Motor neuron (in vitro differentiated cells): ENCODE measurements at regions not wholly inside any gene's neighbourhood (a gene's known extent, or its start where the extent isn't known, plus 50 kb on each side); places are given as distances from the start of the nearest gene placed in this dataset.
A peak's percentile ranks its signal among the peaks of the same experiment; 100 is the strongest.
"Not testable (repeated sequence)": the region's sequence is repeated elsewhere in the genome, so short reads cannot be mapped to it uniquely, and the experiment has no call there.

Source experiments
- ATAC-seq, 8 experiments: fragments of 200-7000 bp; cut with Tn5 transposase; replicated peaks in 6 of 8; 2 replicates each; pipeline ENCODE4 v1.8.0; 2021; ENCODE audit warnings: mild to moderate bottlenecking in 8 of 8, moderate library complexity in 8 of 8
- H3K27ac ChIP-seq, 2 donors: fragments of 250-450 bp; sonication (Bioruptor Pico); 2 replicates each; pipeline ENCODE4 v1.9.0; 2021; ENCODE audit warnings: antibody characterized with exemption in 2 of 2, mild to moderate bottlenecking in 2 of 2, moderate library complexity in 1 of 2
- H3K4me1 ChIP-seq, 2 donors: fragments of 250-450 bp; sonication (Bioruptor Pico); replicated peaks in 1 of 2; 2 replicates each; pipeline ENCODE4 v1.6.1; 2021; ENCODE audit warnings: antibody characterized with exemption in 2 of 2, mild to moderate bottlenecking in 2 of 2, moderate library complexity in 1 of 2
- H3K4me3 ChIP-seq, 5 donors: fragments of 250-450 bp; sonication (Bioruptor Pico); 2 replicates each; pipeline ENCODE4 v1.9.0; 2021; ENCODE audit warnings: antibody characterized with exemption in 5 of 5, mild to moderate bottlenecking in 5 of 5, moderate library complexity in 4 of 5
- WGBS, 10 experiments: fragments of 450-650 bp; shearing (Covaris generic); methylation state at CpG; one replicate each; pipeline ENCODE4 v1.0.0; 2022; 5-methylcytosine and 5-hydroxymethylcytosine counted together
- in situ Hi-C, 9 experiments: fragments of 400-800 bp; cut with MboI; loops; one replicate each; pipeline ENCODE4 v1.15.0; 2021; ENCODE audit warnings: low sequenced_read_pairs in 9 of 9, low pct_unique_long_range_greater_than_20kb in 2 of 9; ENCODE audit not compliant: unreplicated experiment in 9 of 9

DNA sequence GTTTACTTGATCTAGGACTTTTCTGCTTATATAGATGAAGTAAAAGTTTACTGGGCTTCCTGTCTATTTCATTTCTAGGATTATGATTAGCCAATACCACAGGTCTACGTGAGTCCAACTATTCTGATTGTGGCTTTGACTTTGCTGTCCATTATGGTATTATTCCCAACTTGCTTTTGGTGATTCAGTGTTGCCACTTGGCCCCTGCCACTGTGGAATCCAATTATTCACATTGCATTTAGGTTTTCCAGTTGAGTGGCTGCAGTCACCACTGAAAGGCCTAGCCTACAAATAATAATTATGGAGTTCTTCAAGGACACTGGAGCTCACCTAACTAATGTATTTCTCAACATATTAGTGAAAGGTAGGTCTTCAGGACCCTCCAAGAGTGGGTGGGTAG lies 574.3 kb upstream of the USP24 start:
- Histone ChIP-seq H3K4me1 (peaks cover 0 to 2% of the 10 kb centered on the region in 2 donors), H3K27ac (no peak overlapping the region), H3K4me3 (no peak overlapping the region)
- in situ Hi-C loops = no loop called here
- no peak for ATAC-seq
- WGBS, 10 experiments = 60 to 100% (median 86%) methylated on average over 1 of the region's 1 CpG; no CpG with 5 or more reads in 3 of the 10 experiments

DNA sequence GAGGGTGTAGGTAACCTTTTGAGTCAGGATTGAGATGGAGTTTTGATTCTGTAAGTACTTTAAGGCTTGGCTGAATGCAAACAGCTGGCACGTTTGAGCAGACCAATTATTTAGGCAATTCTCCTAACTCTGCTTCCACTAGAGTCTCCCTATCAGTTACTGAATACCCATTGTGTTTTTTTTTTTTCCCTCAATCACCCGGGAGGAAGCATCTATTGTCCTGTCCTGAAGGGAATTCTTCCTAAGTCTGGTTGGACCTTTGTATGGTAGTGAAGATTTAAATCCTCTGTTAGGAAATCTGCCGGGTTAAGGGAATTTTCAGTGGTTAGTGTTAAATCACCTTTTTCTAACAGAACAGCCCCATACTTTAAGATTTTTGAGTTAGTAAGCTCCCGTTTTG lies 571.2 kb upstream of the USP24 start:
- WGBS, 10 experiments = 8 to 73% (median 19%) methylated on average over 1 to 4 of the region's 4 CpGs; no CpG with 5 or more reads in 1 of the 10 experiments
- Histone ChIP-seq H3K27ac (no peak overlapping the region), H3K4me1 (peaks cover 0 to 2% of the 10 kb centered on the region in 2 donors), H3K4me3 (no peak overlapping the region)
- in situ Hi-C loops = no loop called here
- no peak for ATAC-seq

DNA sequence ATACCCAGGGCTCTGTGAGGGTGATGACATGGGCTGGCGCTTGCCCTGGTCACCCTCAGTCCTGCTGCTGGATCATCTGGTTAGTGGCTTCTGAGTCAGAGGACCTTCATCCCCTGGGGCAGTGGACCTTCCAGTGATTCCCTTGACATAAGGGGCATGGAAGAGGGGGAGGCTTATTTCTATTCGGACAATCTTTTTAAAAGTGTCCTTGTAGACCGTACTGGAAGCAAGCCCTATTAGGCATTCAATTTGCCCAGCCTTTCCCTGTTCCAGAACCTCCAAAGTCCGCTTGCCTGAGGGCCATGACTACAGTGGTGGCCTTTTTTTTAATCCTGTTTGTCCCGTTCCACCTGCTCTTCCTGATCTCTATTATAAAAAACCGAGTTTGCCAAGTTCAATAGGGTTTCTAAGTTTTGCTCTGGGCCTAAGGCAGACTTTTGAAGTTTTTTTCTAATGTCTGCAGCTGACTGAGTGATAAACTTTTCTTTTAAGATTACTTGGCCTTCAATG lies 569.8 kb upstream of the USP24 start:
- H3K4me1 ChIP-seq, H3K27ac ChIP-seq, H3K4me3 ChIP-seq, in situ Hi-C loops, ATAC-seq: not testable (repeated sequence)
- 60 to 100% (median 93%) methylated on average over 1 to 6 of the region's 6 CpGs; no CpG with 5 or more reads in 1 of the 10 experiments for WGBS, 10 experiments

DNA sequence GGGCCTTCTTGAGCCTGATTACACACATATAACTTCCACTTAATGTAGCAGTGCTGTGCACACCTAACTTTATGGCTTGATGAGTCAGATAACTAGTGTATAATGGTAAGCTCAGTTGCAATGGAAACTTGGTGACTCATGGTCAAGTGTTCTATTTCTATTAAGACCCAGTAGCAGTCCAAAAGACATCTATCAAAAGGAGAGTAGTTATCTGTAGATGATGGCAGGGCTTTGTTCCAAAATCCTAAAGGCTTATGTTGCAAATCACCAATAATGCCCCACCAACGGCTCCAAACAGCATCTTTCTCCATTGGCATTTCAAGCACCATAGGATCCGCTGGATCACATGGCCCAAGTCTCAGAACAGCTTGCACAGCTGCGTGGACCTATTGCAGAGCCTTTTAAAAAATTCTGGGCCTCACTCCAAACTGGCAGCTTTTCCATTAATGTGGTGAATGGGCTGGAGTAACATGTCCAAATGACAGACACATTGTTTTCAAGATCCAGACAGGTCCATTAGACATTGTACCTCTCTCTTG lies 566.8 kb upstream of the USP24 start:
- in situ Hi-C loops = no loop called here
- Histone ChIP-seq H3K27ac (no peak overlapping the region), H3K4me1 (peaks cover 0 to 2% of the 10 kb centered on the region in 2 donors), H3K4me3 (no peak overlapping the region)
- 67 to 93% (median 80%) methylated on average over 1 to 3 of the region's 3 CpGs; no CpG with 5 or more reads in 3 of the 10 experiments for WGBS, 10 experiments
- ATAC-seq = peak in 7 of 8 experiments; percentile 68 to 98 (median 87)

DNA sequence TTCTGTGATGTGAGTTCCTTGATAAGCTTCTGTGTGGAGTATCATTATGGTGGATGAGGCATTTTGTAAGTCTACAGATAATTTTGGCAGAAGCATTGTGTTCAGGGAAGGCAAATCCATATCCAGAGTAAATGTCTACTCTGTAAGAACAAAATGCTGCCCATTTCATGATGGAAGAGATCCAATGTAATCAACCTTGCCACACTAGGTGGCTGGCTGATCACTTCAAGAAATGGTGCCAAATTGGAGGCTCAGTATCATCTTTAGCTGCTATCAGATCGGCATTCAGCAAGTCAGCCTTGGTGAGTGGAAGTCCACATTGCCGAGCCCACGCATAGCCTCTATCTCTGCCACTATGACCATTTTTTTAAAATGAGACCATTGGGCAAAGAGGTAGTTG lies 565.8 kb upstream of the USP24 start:
- ATAC-seq = no peak
- WGBS, 10 experiments = 80 to 100% (median 97%) methylated on average over 1 to 3 of the region's 3 CpGs; no CpG with 5 or more reads in 3 of the 10 experiments
- in situ Hi-C loops = no loop called here

DNA sequence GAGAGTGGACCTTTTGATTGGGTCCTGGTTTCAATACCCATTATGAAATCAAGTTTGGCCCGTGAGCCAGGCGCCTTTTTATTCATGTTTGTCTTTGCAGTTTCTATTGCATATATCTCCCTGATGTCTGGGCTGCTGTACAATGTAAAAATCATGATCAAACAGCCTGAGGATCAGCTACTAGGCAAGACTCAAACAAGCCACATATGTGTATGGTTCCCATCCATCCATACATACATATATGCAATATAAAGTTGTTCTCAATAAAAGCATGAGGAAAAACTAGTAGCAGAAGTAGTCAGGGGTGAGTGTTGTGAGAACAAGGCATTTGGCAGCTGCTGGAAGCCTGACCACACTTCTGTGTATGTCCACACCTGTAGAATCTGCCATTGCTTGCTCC lies 562.4 kb upstream of the USP24 start:
- 50 to 100% (median 87%) methylated on average over 1 to 2 of the region's 2 CpGs; no CpG with 5 or more reads in 4 of the 10 experiments for WGBS, 10 experiments
- in situ Hi-C loops = no loop called here

More for the DNA sequence above, 565.8 kb upstream of the USP24 start:
- Histone ChIP-seq H3K4me3 (no peak overlapping the region), H3K4me1 (no peaks in the 10 kb centered on the region), H3K27ac (no peak overlapping the region)

DNA sequence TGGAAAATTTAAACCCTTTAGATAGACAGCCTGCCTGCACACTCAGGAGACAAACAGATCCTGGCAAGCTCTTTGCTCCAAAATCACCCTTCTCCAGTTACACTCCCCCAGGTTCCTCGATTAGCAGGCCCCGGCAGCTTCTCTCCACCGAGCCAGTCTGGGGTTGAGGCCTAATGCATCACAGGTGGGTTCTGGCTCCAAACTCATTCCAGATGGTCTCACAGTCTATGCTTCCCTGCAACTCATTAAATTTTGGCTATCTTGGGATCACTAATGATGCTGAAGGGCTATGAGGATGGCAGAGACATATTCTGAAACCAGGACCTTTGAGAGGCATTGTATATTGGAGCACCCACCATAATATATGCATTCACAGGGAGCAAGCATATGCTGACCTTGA lies 559.8 kb upstream of the USP24 start:
- Histone ChIP-seq H3K4me3 (no peak overlapping the region), H3K27ac (no peak overlapping the region), H3K4me1 (no peaks in the 10 kb centered on the region)
- WGBS, 10 experiments = 0 to 100% (median 93%) methylated on average over 1 to 3 of the region's 3 CpGs; no CpG with 5 or more reads in 4 of the 10 experiments
- ATAC-seq = no peak
- in situ Hi-C loops = no loop called here

More for the DNA sequence above, 562.4 kb upstream of the USP24 start:
- no peak overlapping the region for H3K27ac ChIP-seq
- no peaks in the 10 kb centered on the region for H3K4me1 ChIP-seq
- ATAC-seq = peak in 1 of 8 experiments; percentile 95
- no peak overlapping the region for H3K4me3 ChIP-seq

DNA sequence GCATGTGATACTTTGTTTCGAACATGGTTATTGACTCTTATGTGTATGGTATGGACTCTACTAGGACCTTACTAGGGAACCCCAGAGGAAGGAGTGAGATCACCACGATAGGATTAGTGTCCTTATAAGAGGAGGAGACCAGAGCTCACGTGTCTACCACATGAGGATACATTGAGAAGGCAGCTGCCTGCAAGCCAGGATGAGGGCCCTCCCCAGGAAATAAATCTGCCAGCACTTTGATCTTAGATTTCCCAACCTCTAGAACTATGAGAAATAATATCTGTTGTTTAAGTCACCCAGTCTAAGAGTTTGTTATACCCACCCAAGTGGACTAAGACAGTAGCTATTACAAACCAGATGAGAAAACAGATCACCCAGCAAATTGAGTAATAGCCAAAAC lies 559.3 kb upstream of the USP24 start:
- Histone ChIP-seq H3K4me3 (no peak overlapping the region), H3K4me1 (no peaks in the 10 kb centered on the region), H3K27ac (no peak overlapping the region)
- ATAC-seq = no peak
- WGBS, 10 experiments = 45 to 100% (median 71%) methylated on average over 1 to 3 of the region's 3 CpGs; no CpG with 5 or more reads in 2 of the 10 experiments
- in situ Hi-C loops = no loop called here

DNA sequence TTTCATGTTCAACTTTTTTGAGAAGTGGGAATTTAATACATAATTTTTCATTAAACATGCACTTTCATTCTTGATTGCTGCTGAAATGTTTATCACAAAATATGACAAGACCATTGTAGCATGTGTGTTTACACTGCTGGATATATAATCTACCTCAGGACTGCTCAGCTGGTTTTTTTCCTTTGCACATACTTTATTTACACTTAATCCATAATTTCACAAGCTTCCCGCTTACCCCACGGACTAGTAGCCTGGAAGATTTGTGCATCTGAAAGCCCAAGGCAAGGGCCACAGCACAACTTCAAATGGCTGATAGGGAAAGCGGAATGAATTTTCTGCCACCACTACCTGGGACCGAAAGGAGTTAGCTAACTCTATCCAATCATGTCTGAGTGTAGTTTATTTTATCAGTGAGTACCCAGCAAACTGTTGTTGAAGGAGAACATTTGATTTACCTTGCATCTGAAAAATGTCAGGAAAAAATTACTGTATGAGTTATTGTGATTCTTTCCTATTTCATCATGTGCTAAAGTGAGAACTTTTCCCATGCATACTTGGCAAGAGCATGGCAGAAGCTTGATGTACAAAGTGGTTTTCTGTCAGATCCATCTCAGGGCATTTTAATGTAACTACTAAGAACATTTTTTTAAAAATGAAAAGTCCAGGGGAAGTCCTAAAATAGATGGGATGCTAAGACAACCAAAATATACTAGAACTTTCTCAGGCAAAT lies 558.2 kb upstream of the USP24 start:
- no peak overlapping the region for H3K4me3 ChIP-seq
- H3K4me1 ChIP-seq = no peaks in the 10 kb centered on the region
- in situ Hi-C loops = no loop called here
- no peak overlapping the region for H3K27ac ChIP-seq
- ATAC-seq = no peak
- 58 to 93% (median 90%) methylated on average over 2 to 4 of the region's 4 CpGs; no CpG with 5 or more reads in 2 of the 10 experiments for WGBS, 10 experiments

DNA sequence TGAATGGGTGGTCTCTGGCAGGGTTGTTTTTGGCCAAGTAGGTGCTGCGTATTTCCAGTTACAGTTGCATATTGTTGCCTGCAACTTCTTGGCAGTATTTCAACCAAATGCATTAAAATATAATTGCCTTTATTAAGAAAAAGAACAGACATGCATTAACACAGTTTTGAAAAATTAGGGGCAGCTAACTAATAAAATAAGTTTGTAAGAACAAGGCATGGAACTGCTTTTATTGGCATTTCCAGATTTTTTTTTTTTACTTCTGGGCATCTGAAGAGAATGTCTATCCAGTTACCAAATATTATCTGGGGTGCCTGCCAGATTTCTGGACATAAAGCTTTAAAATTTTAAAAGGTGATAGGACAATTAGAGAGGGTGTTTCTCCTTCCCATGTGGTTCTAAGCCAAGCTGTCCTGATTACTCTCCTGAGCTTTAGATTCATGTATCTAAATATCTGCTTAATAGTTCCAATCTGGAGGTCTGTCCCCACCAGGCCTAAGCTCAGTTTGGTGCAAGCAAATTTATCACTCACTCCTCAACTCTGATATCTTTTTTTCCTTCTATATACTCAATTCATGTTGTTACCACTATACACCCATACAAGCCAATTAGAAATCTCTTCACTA lies 553.3 kb upstream of the USP24 start:
- H3K4me3 ChIP-seq = no peak overlapping the region
- no peak for ATAC-seq
- WGBS, 10 experiments = 80 to 100% (median 92%) methylated on average over 1 of the region's 1 CpG; no CpG with 5 or more reads in 5 of the 10 experiments
- in situ Hi-C loops = no loop called here
- no peaks in the 10 kb centered on the region for H3K4me1 ChIP-seq
- no peak overlapping the region for H3K27ac ChIP-seq

DNA sequence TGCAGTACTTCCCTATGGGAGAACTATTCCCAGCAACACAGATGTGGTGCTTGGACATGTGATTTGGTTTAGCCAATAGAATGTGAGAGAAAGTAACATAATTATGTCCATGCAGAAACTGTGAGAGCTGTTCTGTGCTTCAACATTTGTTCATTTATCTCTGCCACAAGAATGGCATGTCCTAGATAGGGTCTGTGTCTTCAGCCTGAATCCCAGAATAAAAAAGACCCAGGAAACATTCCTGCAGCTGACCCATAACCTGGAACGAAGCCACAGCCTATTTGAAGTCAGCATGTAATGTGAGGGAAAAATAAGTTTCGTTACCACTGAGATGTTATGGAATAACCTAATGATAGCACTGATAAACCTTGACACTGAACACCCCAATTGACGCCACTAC lies 552.0 kb upstream of the USP24 start:
- 71 to 100% (median 87%) methylated on average over 1 to 3 of the region's 3 CpGs; no CpG with 5 or more reads in 2 of the 10 experiments for WGBS, 10 experiments
- in situ Hi-C loops = no loop called here
- no peak for ATAC-seq
- H3K4me1 ChIP-seq = no peaks in the 10 kb centered on the region
- no peak overlapping the region for H3K27ac ChIP-seq
- H3K4me3 ChIP-seq = no peak overlapping the region

DNA sequence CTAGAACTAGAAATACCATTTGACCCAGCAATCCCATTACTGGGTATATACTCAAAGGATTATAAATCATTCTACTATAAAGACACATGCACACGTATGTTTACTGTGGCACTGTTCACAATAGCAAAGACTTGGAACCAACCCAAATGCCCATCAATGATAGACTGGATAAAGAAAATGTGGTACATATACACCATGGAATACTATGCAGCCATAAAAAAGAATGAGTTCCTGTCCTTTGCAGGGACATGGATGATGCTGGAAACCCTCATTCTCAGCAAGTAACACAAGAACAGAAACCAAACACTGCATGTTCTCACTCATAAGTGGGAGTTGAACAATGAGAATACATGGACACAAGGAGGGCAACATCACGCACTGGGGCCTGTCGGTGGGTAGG lies 550.3 kb upstream of the USP24 start:
- H3K4me1 ChIP-seq, in situ Hi-C loops, H3K27ac ChIP-seq, H3K4me3 ChIP-seq, ATAC-seq: not testable (repeated sequence)
- WGBS, 10 experiments = 83 to 100% (median 100%) methylated on average over 1 to 2 of the region's 3 CpGs; no CpG with 5 or more reads in 1 of the 10 experiments

DNA sequence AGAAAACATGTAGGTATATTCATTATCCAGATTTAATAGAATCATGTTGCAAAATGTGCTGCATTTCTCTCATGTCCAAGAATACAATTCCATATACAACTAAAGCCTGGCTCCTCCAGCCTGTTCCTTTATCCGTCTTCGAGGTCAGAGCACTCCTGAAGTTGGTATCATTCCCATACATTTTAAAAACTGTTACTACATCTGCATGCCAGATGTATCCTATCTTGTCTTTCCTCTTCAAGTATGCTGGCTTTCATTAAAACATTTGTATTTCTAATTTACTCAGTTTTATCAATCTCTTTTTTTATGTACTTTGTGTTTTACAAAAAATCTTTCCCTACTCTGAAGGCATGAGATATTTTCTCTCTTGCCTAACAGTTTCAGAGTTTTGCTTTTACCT lies 536.6 kb upstream of the USP24 start:
- in situ Hi-C loops = no loop called here
- Histone ChIP-seq H3K27ac (no peak overlapping the region), H3K4me1 (no peaks in the 10 kb centered on the region), H3K4me3 (no peak overlapping the region)
- 15 to 100% (median 82%) methylated on average over 2 of the region's 2 CpGs; no CpG with 5 or more reads in 1 of the 10 experiments for whole genome bisulfite sequencing, 10 experiments
- ATAC-seq = peak in 1 of 8 experiments; percentile 22
